HG03469 (cell line): ENCODE measurements at regions not wholly inside any gene's neighbourhood (a gene's known extent, or its start where the extent isn't known, plus 50 kb on each side); places are given as distances from the start of the nearest gene placed in this dataset.
"Not testable (repeated sequence)": the region's sequence is repeated elsewhere in the genome, so short reads cannot be mapped to it uniquely, and the experiment has no call there.

Experiments
- ATAC-seq: cut with Tn5 transposase; IDR thresholded peaks from one replicate; pipeline ENCODE4 v1.9.1; 2021; ENCODE audit warnings: mild to moderate bottlenecking, moderate library complexity, moderate number of reproducible peaks; ENCODE audit not compliant: unreplicated experiment

GRCh38 chr10:23493711-23494110 is 54.8 kb downstream of the OTUD1 start:
- ATAC-seq, result no peak

- ATAC-seq, result no peak
Measured at GRCh38 chr10:23496727-23497126, 57.9 kb downstream of the OTUD1 start.

GRCh38 chr10:23499372-23500132 is 60.7 kb downstream of the OTUD1 start:
- ATAC-seq, result no peak

- no peak for ATAC-seq
Measured at GRCh38 chr10:23505797-23506465, 67.1 kb downstream of the OTUD1 start.

GRCh38 chr10:23512355-23513058 is 73.6 kb downstream of the OTUD1 start:
- no peak for ATAC-seq

GRCh38 chr10:23513621-23514020 is 74.7 kb downstream of the OTUD1 start:
- not testable (repeated sequence) for ATAC-seq

GRCh38 chr10:23514321-23514720 is 75.4 kb downstream of the OTUD1 start:
- ATAC-seq, result no peak

GRCh38 chr10:23516530-23516929 is 77.7 kb downstream of the OTUD1 start:
- no peak for ATAC-seq

- no peak for ATAC-seq
Measured at GRCh38 chr10:23517155-23517554, 78.3 kb downstream of the OTUD1 start.

GRCh38 chr10:23521735-23522134 is 82.9 kb downstream of the OTUD1 start:
- ATAC-seq, result no peak

- no peak for ATAC-seq
Measured at GRCh38 chr10:23522345-23522744, 83.5 kb downstream of the OTUD1 start.

- no peak for ATAC-seq
Measured at GRCh38 chr10:23523251-23523650, 84.4 kb downstream of the OTUD1 start.

GRCh38 chr10:23525406-23525805 is 86.5 kb downstream of the OTUD1 start:
- ATAC-seq, result peak; percentile 56

GRCh38 chr10:23528419-23528818 is 89.5 kb downstream of the OTUD1 start:
- no peak for ATAC-seq

- ATAC-seq, result no peak
Measured at GRCh38 chr10:23529625-23530024, 90.8 kb downstream of the OTUD1 start.

GRCh38 chr10:23530079-23530478 is 91.2 kb downstream of the OTUD1 start:
- ATAC-seq, result no peak

GRCh38 chr10:23533212-23533611 is 94.3 kb downstream of the OTUD1 start:
- no peak for ATAC-seq

- no peak for ATAC-seq
Measured at GRCh38 chr10:23534326-23534725, 95.5 kb downstream of the OTUD1 start.

GRCh38 chr10:23534761-23535160 is 95.9 kb downstream of the OTUD1 start:
- ATAC-seq, result no peak

GRCh38 chr10:23535381-23535780 is 96.5 kb downstream of the OTUD1 start:
- ATAC-seq, result no peak

GRCh38 chr10:23538968-23539367 is 100.1 kb downstream of the OTUD1 start:
- ATAC-seq, result no peak
